ENCODE measurements at regions not wholly inside any gene's neighbourhood (a gene's known extent, or its start where the extent isn't known, plus 50 kb on each side); places are given as distances from the start of the nearest gene placed in this dataset.

DNA sequence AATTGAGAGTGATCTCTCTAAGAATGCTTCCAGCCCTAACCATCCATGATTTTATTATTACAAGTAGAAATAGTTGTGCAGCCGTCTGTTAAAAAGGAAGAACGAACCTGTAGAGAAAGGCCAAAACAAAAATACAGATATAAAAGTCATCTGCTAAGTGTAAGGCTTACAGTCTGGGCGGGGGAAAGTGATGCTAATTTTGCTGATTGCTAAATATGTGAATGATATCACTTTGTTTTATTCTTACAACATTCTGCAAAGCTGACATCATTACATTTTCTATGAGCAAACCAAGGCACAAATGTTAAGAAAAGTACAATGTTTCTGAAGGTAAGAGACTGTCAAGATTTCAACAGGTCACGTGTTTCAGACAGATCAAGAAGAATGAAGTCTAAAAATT lies 101.5 kb upstream of the RAP1B start:
- DNase-seq (ENCODE audit: unreplicated experiment) = no peak
- H3K27me3 Mint-ChIP-seq (ENCODE audit: insufficient read depth, unreplicated experiment) = no peaks in the 10 kb centered on the region
- BruUV-seq (replicated peaks) = no TSS peak
- POLR2A ChIA-PET = interaction anchor here (1.8 to 1.9 kb wide), 2 partner anchors 11 to 102 kb away, joined by 8 to 12 read pairs; partner anchors contain the start of gene RAP1B
- H3K4me3 Mint-ChIP-seq (ENCODE audit: unreplicated experiment) = no peak overlapping the region
- TF ChIP-seq, protein P1, sequence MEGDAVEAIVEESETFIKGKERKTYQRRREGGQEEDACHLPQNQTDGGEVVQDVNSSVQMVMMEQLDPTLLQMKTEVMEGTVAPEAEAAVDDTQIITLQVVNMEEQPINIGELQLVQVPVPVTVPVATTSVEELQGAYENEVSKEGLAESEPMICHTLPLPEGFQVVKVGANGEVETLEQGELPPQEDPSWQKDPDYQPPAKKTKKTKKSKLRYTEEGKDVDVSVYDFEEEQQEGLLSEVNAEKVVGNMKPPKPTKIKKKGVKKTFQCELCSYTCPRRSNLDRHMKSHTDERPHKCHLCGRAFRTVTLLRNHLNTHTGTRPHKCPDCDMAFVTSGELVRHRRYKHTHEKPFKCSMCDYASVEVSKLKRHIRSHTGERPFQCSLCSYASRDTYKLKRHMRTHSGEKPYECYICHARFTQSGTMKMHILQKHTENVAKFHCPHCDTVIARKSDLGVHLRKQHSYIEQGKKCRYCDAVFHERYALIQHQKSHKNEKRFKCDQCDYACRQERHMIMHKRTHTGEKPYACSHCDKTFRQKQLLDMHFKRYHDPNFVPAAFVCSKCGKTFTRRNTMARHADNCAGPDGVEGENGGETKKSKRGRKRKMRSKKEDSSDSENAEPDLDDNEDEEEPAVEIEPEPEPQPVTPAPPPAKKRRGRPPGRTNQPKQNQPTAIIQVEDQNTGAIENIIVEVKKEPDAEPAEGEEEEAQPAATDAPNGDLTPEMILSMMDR (IDR thresholded peaks at IDR 0.05; ENCODE audit: unreplicated experiment) = no peak
- peak overlapping the region; percentile 28 for H3K27ac Mint-ChIP-seq (ENCODE audit: low read depth, unreplicated experiment)
- intact Hi-C loops (cut with micrococcal nuclease) = no loop called here
- peaks cover 17% of the 10 kb centered on the region for H3K4me1 Mint-ChIP-seq (ENCODE audit: insufficient read depth, unreplicated experiment)
- no peaks in the 10 kb centered on the region for H3K9me3 Mint-ChIP-seq (ENCODE audit: unreplicated experiment)
- CTCF ChIA-PET = interaction anchor here (1.1 to 1.6 kb wide), 2 partner anchors 74 to 468 kb away, joined by 3 to 5 read pairs; no protein-coding TSS in a partner anchor
- H3K36me3 Mint-ChIP-seq (ENCODE audit: insufficient read depth, unreplicated experiment) = no peaks in the 10 kb centered on the region

DNA sequence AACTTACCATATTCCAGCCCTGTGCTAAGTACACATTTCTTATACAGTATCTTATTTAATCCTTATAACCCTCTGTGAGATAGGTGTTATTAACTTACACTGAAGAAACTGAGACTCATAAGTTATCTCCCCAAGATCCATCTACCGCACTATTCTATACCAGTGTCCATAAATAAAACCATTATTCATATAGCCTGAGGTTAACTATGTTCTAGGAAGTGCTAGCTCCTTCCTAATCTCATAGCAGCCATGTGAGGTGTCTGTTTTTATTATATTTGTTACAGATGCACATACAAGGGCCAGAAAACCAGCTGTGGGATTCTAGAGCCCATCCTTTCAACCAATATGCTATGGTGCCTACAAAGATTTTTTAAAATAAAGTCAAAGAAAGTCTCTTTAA lies 100.3 kb upstream of the RAP1B start:
- no TSS peak for BruUV-seq (replicated peaks)
- intact Hi-C loops (cut with micrococcal nuclease) = no loop called here
- Mint-ChIP-seq H3K4me3 (ENCODE audit: unreplicated experiment) (no peak overlapping the region), H3K27ac (ENCODE audit: low read depth, unreplicated experiment) (peak overlapping the region; percentile 28), H3K27me3 (ENCODE audit: insufficient read depth, unreplicated experiment) (no peaks in the 10 kb centered on the region), H3K9me3 (ENCODE audit: unreplicated experiment) (no peaks in the 10 kb centered on the region), H3K36me3 (ENCODE audit: insufficient read depth, unreplicated experiment) (no peaks in the 10 kb centered on the region), H3K4me1 (ENCODE audit: insufficient read depth, unreplicated experiment) (peaks cover 17% of the 10 kb centered on the region)
- peak; percentile 27 for DNase-seq (ENCODE audit: unreplicated experiment)
- ChIA-PET CTCF (interaction anchor here (0.6 to 1.6 kb wide), 7 partner anchors 20 to 470 kb away, joined by 3 to 5 read pairs (median 3); no protein-coding TSS in a partner anchor), POLR2A (interaction anchor here (0.5 to 1.9 kb wide), 6 partner anchors 13 to 729 kb away, joined by 3 to 12 read pairs (median 4); partner anchors contain the start of genes CPSF6 and RAP1B)
- TF ChIP-seq, protein P1 (IDR thresholded peaks at IDR 0.05; ENCODE audit: unreplicated experiment) = no peak

DNA sequence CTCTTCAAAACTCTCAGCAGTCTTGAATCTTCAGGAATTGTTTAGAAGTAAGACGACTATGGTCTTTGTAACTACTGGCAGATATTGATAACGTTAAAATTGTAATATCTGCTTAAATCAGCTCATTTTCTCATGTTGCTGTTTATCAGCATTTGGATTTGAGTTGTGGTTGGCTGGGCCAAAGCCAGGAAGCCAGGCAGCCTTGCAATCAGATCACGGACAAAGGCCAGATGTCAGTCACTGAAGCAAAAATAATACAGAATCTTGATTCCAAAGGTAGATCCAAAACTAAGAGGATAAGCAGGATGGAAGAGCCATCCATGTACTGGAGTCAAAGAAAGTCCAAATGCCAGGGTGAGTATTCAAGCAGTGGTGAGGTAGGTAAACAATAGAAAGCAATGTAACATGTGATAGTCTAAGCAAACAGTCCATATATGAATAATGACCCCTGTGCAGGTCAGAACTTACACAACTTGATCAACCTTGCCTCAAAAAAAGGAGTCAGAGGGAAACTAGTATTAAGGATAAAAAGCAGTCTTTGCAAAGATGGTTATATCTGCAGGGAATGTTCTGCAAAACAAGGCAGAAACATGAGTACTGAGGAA lies 95.8 kb upstream of the RAP1B start:
- ChIA-PET POLR2A (no interaction called here), CTCF (no interaction called here)
- peaks cover 7% of the 10 kb centered on the region for H3K4me1 Mint-ChIP-seq (ENCODE audit: insufficient read depth, unreplicated experiment)
- no peak for DNase-seq (ENCODE audit: unreplicated experiment)
- H3K27ac Mint-ChIP-seq (ENCODE audit: low read depth, unreplicated experiment) = no peak overlapping the region
- no peak overlapping the region for H3K4me3 Mint-ChIP-seq (ENCODE audit: unreplicated experiment)
- TF ChIP-seq, protein P1 (IDR thresholded peaks at IDR 0.05; ENCODE audit: unreplicated experiment) = no peak
- H3K9me3 Mint-ChIP-seq (ENCODE audit: unreplicated experiment) = no peaks in the 10 kb centered on the region
- intact Hi-C loops (cut with micrococcal nuclease) = no loop called here
- BruUV-seq (replicated peaks) = no TSS peak
- no peaks in the 10 kb centered on the region for H3K36me3 Mint-ChIP-seq (ENCODE audit: insufficient read depth, unreplicated experiment)
- no peaks in the 10 kb centered on the region for H3K27me3 Mint-ChIP-seq (ENCODE audit: insufficient read depth, unreplicated experiment)

DNA sequence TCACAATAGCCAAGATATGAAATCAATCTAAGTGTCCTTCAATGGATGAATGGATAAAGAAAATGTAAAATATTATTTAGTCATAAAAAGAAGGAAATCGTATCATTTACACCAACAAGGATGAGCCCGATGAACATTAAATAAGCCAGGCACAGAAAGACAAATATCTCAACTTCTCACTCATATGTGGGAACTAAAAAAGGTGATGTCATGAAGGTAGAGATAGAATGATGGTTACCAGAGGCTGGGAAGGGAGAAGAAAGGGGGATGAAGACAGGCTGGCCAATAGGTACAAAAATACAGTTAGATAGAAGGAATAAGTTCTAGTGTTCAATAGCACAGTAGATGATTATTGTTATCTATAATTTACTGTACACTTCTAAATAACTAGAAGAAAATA lies 94.9 kb upstream of the RAP1B start:
- Mint-ChIP-seq H3K27me3 (ENCODE audit: insufficient read depth, unreplicated experiment) (no peaks in the 10 kb centered on the region), H3K4me1 (ENCODE audit: insufficient read depth, unreplicated experiment) (no peaks in the 10 kb centered on the region), H3K9me3 (ENCODE audit: unreplicated experiment) (no peaks in the 10 kb centered on the region), H3K4me3 (ENCODE audit: unreplicated experiment) (no peak overlapping the region), H3K27ac (ENCODE audit: low read depth, unreplicated experiment) (no peak overlapping the region), H3K36me3 (ENCODE audit: insufficient read depth, unreplicated experiment) (no peaks in the 10 kb centered on the region)
- no peak for DNase-seq (ENCODE audit: unreplicated experiment)
- ChIA-PET POLR2A (no interaction called here), CTCF (no interaction called here)
- intact Hi-C loops (cut with micrococcal nuclease) = no loop called here
- BruUV-seq (replicated peaks) = no TSS peak
- TF ChIP-seq, protein P1 (IDR thresholded peaks at IDR 0.05; ENCODE audit: unreplicated experiment) = no peak

All from MCF 10A (cell line).